SIG-M5 treated with dmso at 0.1 percent for 504 hours (cell line): ENCODE measurements at regions not wholly inside any gene's neighbourhood (a gene's known extent, or its start where the extent isn't known, plus 50 kb on each side); places are given as distances from the start of the nearest gene placed in this dataset.

Experiments
- DNase-seq: peaks from one replicate; lab custom pipeline; 2025; ENCODE audit not compliant: unreplicated experiment; lab: John Stamatoyannopoulos, UW

DNA sequence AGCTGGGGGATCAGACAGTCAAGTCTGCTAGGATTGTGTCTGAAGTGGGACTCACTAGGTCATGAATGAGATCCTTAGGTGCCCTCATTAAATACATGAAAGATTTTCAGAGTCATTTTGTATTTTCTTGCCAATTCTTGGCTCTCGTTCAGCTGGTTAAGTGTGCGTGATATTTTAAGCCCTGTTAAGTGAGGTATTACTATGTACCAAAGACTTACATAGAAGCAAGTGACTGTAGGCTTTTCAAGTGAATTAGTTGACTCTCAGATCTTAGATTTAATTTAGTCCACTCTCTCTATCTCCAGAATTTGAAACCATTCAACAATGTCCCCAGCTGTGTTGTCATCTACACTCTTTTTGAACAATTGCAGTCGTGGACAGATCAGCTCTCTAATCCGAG is 219.4 kb downstream of the FOXL1 start:
- no peak for DNase-seq

DNA sequence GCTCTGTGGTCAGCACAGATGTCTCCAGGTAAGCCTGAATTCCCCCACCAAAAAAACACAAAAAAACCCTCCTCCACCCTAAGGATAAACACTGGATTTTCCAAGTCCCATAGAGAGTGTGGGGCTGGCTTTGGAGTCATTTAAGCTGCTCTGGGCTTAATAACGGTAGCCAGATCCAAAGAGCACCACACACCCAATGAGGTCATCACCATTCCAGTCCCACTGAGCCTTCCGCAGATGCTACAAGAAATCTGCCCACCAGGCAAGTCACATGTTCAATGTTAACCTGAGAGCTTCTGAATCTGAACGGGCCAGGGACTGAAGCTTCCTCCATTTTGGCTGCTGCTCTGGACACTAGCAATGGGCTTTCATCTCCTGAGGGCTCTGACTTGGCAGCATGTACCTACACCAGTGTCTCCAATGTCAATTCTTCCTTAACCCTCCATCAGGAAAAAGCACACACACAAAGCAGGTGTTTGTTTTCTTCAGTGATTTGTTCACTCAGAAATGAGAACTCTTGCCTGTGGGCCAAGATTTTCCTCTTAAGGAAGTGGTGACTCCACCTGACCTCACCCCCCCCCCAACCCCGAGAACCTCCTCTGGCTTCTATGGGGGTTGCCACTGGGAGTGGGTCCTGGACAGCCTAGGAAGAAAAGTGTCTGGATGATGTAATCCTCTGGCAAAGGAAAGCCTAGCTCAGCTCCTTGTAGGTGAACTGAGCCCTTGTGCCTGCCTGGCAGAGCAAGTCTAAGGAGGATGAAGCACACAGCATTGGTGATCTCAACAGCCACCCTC is 220.1 kb downstream of the FOXL1 start:
- DNase-seq = no peak

DNA sequence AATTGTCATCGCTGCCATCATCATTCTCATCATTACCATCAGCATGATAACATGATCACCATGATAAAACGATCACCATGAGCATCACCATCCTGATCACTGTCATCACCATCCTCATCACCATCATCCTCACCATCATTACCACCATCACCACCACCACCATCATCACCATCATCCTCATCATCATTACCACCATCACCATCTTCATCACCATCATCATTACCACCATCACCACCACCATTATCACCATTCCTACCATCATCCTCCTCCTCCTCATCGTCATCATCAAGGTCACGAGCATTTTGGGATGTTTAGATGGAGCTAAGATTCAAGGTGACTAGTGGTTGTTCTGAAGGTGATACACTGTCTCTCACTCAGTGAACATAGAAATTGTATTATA is 221.0 kb downstream of the FOXL1 start:
- no peak for DNase-seq

DNA sequence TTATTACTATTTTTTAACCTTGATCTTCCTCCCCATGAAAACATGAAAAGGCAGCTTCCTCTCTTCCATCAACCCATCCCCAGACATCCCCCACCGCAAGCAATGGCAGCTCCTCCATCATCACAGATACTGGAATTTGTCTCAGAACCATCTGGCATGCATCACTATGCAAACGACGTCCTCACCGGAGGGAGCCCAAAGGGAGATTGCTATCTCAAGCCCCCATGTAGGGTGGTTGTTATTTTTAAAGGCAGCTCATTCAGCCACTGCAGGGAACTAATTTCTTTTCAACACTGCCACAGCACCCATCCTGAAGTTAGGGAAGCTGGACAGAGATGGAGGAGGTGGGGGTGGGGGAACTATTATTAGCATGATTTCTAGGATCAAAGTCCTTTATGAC is 222.5 kb downstream of the FOXL1 start:
- DNase-seq = no peak

DNA sequence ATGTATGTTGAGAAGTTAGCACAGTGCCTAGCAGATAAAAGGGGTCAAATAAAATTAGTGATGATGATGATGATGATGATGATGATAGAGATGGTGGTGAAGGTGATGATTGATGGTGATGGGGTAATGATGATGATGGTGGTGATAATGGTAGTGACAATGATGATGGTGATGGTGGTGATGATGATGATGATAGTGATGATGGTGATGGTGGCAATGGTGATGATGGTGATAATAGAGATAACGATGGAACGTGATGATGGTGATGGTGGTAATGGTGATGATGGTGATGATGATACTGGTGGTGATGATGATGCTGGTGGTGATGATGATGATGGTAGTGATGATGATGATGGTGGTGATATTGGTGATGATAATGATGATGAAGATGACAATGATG is 223.7 kb downstream of the FOXL1 start:
- no peak for DNase-seq

DNA sequence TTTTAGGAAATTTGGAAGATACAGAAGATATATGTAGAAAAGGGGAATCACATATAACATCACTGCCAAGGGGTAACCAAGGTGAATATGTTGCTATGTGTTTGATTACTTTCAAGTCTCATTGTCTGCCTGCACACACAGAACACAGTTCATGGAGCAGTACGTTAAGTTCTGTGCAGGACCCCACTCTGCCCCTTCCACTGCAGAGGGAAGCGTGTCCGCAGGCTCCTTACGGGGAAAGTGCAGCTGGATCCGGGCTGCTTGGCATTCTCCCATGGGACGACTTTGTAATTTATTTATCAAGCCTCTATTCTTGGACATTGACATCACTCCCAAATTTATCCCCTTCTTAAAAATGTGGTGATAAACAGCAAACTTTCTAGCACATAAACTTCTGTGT is 226.8 kb downstream of the FOXL1 start:
- no peak for DNase-seq

DNA sequence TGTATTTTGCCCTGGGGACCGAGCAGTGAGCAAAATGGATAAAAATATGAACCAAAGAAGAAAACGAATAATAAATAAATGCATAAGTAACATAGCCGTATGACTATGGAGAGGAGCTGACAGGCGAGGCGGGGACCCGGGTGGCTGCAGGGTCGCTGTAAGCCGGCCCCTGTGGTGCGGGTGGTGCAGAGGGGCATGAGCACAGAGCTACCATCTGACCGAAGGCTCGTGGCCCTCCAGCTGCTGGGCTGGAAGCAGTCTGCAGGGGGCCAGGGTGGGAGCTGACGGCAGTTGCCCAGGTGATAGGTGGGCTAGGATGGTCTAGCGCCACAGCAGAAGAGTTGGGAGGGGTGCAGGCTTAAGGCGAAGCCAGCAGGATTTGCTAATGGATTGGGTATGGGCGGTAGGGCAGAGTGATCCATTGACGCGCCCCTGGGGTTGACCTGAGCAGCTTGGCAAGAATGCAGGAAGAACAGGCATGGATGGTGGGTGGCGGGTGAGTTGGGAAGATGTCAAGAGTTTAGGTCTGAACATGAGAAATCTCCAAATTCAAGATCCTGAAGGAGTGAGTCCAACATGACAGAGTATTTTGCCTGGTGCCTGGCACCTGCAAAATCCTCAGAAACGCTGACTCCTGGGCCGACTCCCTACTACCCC is 228.0 kb downstream of the FOXL1 start:
- DNase-seq = no peak

DNA sequence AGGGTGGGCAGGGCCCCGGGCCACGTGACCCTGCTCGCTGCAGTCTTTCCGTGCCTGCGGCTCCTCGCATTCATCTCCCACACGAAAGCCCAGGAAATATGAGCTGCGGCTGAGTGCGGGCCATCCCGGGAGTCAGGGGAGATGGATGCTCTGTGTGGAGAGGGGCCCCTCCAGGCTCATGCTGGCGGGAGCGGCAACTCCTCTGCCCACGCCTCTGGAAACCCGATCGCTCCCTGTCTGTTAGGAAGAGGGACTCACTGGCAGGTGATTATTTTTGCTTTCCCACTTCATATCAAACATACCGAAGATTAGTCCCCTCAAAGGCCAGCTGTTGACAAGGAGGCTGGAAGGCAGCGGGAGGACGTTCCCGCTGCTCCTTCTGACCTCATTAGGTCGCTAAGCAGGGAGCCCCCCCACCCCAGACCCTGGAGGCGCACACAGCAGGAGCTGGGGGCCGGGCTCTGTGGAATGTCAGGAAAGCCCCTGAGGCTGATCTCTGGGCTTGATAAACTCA is 228.5 kb downstream of the FOXL1 start:
- DNase-seq = no peak

DNA sequence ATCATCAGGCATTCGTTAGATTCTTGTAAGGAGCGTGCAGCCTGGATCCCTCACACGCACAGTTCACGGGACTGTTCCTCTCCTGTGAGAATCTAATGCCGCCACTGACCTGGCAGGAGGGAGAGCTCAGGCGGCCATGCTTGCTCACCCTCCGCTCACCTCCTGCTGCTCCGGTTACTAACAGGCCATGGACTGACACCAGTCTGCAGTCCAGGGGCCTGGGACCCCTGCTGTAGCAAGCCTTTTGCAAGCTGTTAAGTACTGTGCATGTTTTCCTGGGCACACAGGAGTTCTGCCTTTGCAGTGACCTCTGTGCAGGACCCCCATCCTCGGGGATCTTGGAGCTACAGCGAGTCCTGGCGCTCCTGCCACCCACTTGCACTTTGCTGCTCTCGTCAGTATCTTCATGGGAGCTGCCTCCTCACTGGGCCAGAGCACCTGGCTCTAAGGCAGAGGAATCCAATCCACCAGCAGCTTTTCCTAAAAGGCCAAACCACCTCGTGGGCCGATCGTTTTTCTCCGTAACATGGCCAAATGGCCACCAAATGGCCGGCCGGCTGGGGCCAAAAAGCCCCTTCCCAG is 230.6 kb downstream of the FOXL1 start:
- DNase-seq = no peak

DNA sequence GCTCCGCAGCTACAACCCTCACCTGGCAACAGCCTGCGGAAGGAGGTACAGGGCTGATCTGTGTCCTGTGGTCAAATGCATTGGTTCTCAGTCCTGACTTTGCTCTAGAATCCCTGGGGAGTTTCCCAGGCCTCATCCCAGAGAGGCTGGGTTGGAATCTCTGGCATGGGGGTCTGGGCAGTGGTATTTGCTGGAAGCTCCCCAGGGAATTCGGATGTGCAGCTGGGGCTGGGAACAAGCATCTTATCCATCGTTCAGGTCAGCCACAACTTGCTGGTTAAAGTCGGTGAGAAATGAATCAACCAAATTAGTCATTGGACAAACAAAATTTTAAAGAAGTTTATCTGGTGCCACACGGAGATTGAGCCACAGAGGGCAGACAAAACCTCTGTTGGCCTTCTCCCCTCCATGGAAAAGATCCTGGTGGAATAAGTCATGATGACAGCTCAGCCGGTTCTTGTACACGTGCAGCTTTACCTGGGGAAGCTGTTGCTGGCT is 231.2 kb downstream of the FOXL1 start:
- DNase-seq = no peak

DNA sequence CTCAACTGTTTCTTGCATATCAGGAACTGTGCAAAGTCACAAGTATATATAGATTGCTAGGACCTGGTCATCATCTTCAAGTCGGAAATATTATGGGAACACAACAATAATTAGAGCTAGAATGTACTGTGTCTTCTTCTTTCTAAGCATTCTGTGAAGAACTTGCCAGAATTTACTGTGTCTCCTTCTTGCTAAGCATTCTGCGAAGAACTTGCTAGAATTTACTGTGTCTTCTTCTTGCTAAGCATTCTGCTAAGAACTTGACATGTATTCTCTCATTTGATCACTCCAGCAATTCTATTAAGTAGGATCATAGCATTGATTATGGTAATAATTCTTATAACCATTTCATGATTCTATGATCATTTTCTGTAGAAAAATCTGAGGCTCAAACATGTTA is 231.7 kb downstream of the FOXL1 start:
- DNase-seq = no peak

DNA sequence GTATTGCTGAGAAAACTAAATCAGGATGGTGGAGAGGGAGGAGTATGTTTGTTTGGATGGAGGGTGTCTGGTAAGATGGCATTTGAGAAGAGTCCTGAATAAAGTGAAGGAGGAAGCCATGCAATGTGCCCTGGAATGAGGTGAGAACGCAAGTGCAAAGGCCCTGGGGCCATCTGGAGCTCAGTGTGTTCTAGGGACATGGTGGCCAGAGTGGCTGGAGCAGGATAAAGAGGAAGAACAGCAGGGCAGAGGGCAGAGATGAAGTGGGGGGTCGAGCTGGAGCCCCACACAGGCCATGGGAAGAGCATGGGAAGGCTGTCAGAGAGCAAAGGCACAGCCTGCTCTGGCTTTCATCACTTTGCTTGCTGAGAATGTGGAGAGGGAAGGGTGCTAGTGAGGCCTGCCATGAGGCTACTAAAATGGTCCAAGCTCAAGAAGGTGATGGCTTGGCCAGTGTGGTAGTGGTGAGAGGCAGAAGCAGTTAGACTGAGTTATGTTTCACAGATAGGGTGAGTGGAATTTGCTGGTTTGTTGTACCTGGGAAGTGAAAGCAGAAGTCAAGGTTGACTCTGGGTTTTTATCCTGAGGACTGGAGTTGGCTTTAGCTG is 234.1 kb downstream of the FOXL1 start:
- DNase-seq = no peak

DNA sequence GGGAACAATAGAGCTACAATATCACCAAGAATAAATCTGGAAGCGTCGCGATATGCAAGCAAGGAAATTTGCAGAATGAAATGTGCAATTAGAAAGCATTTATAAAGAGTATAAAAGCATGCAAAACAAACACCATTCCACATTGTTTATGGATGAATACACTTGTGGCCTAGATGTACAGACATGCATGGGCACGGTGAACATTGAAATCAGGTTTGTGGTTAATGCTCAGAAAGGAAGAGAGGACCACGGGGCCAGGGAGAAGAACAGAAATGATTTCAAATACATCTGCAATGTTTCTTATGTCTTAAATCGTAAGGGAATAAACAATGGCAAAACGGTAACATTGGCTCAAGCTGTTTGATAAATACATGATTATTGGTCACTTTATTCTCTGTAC is 235.9 kb downstream of the FOXL1 start:
- DNase-seq = no peak

DNA sequence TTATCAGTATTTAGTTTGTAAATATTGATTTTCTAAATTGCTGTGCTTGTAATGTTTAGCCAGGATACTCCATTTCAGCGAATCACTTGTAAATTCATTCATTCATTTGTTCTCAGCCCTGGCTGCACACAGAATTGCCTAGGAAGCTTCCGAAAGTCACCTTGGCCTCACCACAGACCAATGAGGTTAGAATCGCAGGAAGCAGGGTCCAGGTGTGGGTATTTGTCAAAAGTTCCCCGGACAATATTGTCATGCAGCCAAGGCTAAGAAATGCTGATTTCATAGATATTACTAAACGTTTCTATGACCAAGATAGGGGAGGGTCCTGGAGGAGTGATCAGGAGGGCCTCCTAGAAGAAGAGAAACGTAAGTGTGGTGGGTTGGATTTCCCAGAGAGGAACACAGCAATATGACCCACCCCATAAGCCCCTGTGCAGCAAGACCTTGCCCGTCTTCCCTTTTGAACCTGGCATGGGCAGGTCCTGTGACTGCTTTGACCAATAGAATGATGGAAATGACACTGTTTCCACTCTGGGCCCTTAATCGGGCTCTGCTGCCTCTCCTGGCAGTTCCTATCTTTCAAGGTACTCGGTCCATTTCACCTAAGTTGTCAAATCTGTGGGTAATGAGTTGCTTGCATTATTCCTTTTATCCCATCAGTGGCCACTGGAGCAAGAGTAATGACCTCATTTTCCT is 238.7 kb downstream of the FOXL1 start:
- no peak for DNase-seq

DNA sequence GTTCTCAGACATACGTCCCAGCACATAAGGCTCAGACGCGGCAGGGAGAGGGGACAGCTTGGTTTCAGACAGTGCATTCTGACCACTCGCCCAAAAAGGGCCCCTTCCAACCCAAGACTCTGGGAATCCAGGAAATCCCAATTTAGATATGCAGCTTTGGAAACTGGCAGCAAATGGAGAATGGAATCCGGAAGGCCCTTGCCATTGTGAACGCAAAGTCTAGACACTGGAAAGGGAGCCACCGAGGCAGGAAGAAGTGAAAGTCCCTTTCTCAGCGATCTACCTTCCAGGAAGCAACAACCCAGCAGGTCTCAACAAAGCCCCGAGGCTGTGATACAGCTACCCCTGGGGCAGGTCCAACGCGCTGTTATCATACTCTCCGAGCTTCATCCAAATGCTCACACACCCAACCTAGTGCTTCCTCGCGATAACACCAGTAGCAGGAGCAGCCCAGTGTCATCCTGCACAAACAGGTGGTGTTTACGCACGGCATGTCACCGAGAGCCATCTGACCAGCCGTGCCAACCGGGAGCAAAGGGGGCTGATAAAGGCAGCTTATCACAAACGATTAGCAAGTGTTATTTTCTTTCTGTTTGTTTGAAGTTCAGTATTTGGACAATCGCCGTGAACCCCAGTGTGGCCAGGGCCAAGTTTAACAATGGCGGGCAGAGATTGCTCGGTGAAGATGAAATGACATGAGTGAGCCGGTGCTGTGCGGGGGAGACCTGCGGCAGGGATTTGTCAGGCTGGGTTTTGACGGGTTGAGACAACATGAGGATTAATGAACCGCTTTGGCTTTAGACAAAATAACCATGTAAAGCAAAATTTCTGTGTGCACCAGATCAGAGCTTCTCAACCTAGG is 240.6 kb downstream of the FOXL1 start:
- DNase-seq = no peak

DNA sequence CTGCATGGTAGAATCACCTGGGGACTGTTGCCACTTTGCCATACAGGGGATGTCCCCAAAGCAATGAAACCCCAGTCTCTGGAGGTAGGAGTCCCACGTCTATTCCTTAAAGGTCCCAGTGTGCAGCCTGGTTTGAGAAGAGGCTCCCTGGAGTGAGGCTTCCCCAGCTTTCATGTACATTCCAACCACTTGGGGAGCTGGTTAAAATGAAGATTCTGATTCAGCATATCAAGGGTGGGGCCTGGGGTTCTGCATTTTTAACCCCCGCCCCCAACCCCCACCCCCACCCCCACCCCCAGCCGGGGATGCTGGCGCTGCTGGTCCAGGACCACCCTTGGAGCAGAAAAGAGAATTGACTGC is 241.2 kb downstream of the FOXL1 start:
- no peak for DNase-seq

DNA sequence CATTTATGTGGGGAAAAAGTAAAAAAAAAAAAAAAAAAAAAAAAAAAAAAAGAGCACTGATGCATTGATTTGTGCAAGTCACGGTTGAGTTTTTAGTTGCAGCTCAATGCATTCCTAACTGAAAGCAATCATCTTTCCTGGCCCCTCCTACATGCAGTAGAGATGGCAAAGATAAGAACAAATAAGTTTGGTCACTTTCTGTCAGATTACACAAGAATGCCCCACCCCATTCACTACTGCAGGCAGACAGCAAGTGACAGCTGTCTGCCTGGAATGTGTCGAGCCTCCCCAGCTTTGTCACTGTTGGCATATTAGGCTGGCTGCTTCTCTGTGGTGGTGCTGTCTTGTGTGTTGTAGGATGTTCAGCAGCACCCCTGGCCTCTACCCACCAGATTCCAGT is 243.5 kb downstream of the FOXL1 start:
- no peak for DNase-seq

DNA sequence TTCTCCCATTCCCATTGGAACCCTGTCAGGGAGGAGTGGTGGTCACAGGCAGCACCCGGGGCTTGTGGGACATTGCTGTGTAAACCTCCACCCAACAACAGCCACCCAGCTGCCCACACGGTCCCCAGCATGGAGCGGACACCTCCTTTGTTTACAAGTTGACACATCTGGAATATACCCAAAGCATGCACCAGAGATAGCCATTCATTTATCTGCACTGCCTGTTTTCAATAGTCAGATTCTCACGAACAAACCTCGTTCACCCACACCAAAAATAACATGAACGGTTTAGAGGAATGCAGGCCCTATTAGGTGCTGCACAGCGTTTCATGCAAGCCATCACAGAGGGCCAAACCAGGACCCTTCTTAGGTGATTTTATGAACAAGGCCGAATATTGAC is 244.8 kb downstream of the FOXL1 start:
- no peak for DNase-seq

DNA sequence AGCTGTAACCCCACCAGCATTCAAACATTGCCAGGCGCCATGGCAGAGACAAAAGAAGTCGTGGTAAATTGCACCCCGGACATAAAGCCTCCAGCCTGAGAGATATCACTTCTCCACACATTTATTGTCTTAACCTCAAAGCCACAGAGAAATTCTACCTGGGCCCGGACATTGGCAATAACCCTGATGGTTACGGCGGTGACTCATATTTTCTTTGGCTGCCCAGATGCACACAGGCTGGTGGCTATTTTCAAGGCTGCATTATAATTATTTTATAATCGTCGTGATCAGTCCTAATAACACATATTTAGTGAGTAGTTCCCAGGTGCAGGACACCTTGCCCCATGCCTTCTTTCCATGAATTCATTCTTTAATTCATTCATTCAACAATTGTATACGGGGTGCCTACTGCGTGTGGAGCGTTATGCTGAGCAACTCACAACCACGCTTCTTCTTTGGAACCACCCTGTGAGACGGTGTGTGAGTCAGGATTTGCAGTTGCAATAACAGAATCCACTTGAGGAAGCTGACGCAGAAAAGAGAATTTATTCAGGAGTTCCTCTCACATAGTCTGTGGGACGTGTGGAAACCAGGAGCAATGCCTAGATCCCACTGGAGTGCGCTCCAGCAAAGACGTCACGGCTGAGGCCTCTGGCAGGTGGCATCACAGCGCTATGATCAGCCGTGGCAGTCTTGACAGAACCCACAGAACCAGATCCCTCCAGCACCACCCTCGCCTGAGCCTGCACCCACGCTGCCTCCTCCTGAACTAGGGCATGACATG is 245.7 kb downstream of the FOXL1 start:
- DNase-seq = no peak
